ENCODE measurements at regions not wholly inside any gene's neighbourhood (a gene's known extent, or its start where the extent isn't known, plus 50 kb on each side); places are given as distances from the start of the nearest gene placed in this dataset.

DNA sequence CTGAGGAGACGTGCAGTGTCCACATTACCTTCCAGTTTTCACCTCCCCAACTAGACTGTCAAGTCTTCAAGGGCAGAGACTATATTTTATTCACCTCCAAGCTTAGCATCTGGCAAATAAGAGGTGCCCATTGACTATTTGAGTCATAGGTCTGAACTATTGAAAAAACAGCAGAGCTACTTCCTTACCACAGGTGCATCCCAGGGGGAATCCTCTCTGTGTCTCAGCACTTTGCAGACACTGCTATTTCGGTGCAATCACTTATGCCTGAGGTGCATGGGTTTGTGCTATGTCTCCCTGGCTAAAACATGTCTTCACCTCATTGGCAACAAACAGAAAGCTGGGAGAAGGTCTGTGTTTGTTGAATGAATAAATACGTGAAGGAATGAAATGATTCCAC is 67.8 kb downstream of the SOX11 start:
- TF ChIP-seq, protein P1, sequence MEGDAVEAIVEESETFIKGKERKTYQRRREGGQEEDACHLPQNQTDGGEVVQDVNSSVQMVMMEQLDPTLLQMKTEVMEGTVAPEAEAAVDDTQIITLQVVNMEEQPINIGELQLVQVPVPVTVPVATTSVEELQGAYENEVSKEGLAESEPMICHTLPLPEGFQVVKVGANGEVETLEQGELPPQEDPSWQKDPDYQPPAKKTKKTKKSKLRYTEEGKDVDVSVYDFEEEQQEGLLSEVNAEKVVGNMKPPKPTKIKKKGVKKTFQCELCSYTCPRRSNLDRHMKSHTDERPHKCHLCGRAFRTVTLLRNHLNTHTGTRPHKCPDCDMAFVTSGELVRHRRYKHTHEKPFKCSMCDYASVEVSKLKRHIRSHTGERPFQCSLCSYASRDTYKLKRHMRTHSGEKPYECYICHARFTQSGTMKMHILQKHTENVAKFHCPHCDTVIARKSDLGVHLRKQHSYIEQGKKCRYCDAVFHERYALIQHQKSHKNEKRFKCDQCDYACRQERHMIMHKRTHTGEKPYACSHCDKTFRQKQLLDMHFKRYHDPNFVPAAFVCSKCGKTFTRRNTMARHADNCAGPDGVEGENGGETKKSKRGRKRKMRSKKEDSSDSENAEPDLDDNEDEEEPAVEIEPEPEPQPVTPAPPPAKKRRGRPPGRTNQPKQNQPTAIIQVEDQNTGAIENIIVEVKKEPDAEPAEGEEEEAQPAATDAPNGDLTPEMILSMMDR (IDR thresholded peaks at IDR 0.05; ENCODE audit: low read depth, low read length) = no peak
- TF ChIP-seq POLR2A (IDR thresholded peaks at IDR 0.05; ENCODE audit: extremely low read depth, insufficient read length) = no peak
